Muscle of back (tissue), 3 donors: ENCODE measurements at regions not wholly inside any gene's neighbourhood (a gene's known extent, or its start where the extent isn't known, plus 50 kb on each side); places are given as distances from the start of the nearest gene placed in this dataset.

Source experiments
- DNase-seq, 3 donors: peaks; one replicate each; pipeline versions ENCODE4 v3.0.0 to v3.0.0-alpha.2; 2013

DNA sequence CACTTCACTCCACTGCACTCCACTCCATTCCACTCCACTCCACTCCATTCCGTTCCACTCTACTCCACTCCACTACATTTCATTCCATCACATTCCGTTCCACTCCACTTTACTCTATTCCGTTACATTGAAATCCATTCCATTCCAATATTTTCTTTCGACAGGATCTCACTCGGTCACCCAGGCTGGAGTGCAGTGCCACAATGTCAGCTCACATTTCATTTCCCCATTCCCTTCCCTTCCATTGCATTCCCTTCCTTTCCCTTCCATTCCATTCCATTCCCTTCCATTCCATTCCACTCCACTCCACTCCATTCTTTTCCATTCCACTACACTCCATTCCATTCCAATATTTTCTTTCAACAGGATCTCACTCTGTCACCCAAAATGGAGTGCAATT is 1407.6 kb upstream of the USP9Y start:
- no peak for DNase-seq

DNA sequence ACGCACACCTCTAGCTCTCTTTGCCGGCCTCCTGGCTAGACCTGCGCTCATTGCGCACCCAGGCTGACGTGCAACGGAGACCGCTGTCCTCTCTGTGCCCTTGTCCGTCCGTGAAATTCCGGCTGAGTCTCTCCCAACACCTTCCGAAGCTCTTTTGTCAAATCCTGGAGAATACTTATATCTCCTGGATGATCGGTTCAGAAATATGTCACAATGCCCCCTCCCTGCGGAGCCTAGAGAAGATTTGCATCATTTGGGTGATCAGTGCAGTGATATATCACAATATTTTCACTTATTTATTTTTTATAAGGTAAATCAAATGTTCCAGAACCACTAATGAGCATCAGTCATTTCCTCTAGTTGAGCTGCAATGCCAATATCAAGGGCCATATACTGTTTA is 1366.9 kb upstream of the USP9Y start:
- peak; percentile 1 to 8 (median 5) for DNase-seq
